Endodermal cell (in vitro differentiated cells): ENCODE measurements at regions not wholly inside any gene's neighbourhood (a gene's known extent, or its start where the extent isn't known, plus 50 kb on each side); places are given as distances from the start of the nearest gene placed in this dataset.

ENCODE experiments used
- DNase-seq: peaks from one replicate; pipeline ENCODE4 v3.0.0-alpha.2; 2017
- H3K27ac ChIP-seq: 2 replicates; pipeline ENCODE4 v1.5.1; 2013; ENCODE audit warnings: mild to moderate bottlenecking, low read depth, low read length, moderate library complexity
- H3K27me3 ChIP-seq: 2 replicates; pipeline ENCODE4 v1.6.1; 2013; ENCODE audit warnings: mild to moderate bottlenecking, low read length, moderate library complexity; ENCODE audit not compliant: insufficient read depth, control insufficient read depth, poor library complexity, severe bottlenecking
- H3K36me3 ChIP-seq: 2 replicates; pipeline ENCODE4 v1.7.0; 2013; ENCODE audit warnings: mild to moderate bottlenecking, low read length, moderate library complexity; ENCODE audit not compliant: control insufficient read depth, insufficient read depth
- H3K4me1 ChIP-seq: one replicate; pipeline ENCODE4 v1.7.0; 2013; ENCODE audit warnings: low read length; ENCODE audit not compliant: control insufficient read depth, insufficient read depth
- H3K4me3 ChIP-seq: 2 replicates; pipeline ENCODE4 v1.5.1; 2013; ENCODE audit warnings: mild to moderate bottlenecking, low read length, moderate library complexity
- H3K9ac ChIP-seq: 2 replicates; pipeline ENCODE4 v1.6.1; 2013; ENCODE audit warnings: mild to moderate bottlenecking, low read length, moderate library complexity; ENCODE audit not compliant: poor library complexity, severe bottlenecking; ENCODE audit errors: extremely low read depth
- H3K9me3 ChIP-seq: 2 replicates; pipeline ENCODE4 v1.6.1; 2013; ENCODE audit warnings: mild to moderate bottlenecking, low read length, moderate library complexity; ENCODE audit not compliant: control insufficient read depth
- H3K27ac Mint-ChIP-seq: 2 replicates; pipeline ENCODE4 v1.8.0; 2020; ENCODE audit warnings: mixed read lengths
- H3K27me3 Mint-ChIP-seq: 2 replicates; pipeline ENCODE4 v1.8.0; 2021; ENCODE audit warnings: mild to moderate bottlenecking, mixed read lengths; ENCODE audit not compliant: insufficient read depth
- H3K36me3 Mint-ChIP-seq: 2 replicates; pipeline ENCODE4 v1.8.0; 2020; ENCODE audit warnings: low read depth, mixed read lengths
- H3K4me1 Mint-ChIP-seq: 2 replicates; pipeline ENCODE4 v1.8.0; 2020; ENCODE audit warnings: mixed read lengths
- H3K4me3 Mint-ChIP-seq: 2 replicates; pipeline ENCODE4 v1.8.0; 2020; ENCODE audit warnings: mild to moderate bottlenecking, moderate library complexity, mixed read lengths
- H3K9me3 Mint-ChIP-seq: 2 replicates; pipeline ENCODE4 v1.8.0; 2020; ENCODE audit warnings: mild to moderate bottlenecking, mixed read lengths
- WGBS, 2 experiments: methylation state at CpG; one replicate each; pipeline versions ENCODE4 v1.1.5 to v1.1.7; 2013; ENCODE audit warnings: missing lambda C conversion rate in 2 of 2, mixed read lengths in 1 of 2; ENCODE audit not compliant: insufficient coverage in 1 of 2, insufficient read length in 1 of 2; 5-methylcytosine and 5-hydroxymethylcytosine counted together
- TF ChIP-seq, protein P1 (sequence below): fragments of 200-600 bp; sonication (generic); conservative IDR thresholded peaks from 2 replicates; pipeline ENCODE4 v1.5.0; 2021; ENCODE audit warnings: antibody characterized with exemption, mild to moderate bottlenecking

GRCh38 chr2:240214790-240215675, 74.6 kb upstream of the OTOS start:
- Histone ChIP-seq H3K9me3 (no peaks in the 10 kb centered on the region), H3K4me3 (no peak overlapping the region), H3K4me1 (no peaks in the 10 kb centered on the region), H3K27me3 (no peaks in the 10 kb centered on the region), H3K27ac (peak overlapping the region; percentile 26), H3K36me3 (no peaks in the 10 kb centered on the region), H3K9ac (no peak overlapping the region)
- peaks cover 3% of the 10 kb centered on the region for H3K27me3 Mint-ChIP-seq
- H3K4me3 Mint-ChIP-seq: no peak overlapping the region
- TF ChIP-seq, protein P1, sequence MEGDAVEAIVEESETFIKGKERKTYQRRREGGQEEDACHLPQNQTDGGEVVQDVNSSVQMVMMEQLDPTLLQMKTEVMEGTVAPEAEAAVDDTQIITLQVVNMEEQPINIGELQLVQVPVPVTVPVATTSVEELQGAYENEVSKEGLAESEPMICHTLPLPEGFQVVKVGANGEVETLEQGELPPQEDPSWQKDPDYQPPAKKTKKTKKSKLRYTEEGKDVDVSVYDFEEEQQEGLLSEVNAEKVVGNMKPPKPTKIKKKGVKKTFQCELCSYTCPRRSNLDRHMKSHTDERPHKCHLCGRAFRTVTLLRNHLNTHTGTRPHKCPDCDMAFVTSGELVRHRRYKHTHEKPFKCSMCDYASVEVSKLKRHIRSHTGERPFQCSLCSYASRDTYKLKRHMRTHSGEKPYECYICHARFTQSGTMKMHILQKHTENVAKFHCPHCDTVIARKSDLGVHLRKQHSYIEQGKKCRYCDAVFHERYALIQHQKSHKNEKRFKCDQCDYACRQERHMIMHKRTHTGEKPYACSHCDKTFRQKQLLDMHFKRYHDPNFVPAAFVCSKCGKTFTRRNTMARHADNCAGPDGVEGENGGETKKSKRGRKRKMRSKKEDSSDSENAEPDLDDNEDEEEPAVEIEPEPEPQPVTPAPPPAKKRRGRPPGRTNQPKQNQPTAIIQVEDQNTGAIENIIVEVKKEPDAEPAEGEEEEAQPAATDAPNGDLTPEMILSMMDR: no peak
- no peak for DNase-seq
- no peaks in the 10 kb centered on the region for H3K4me1 Mint-ChIP-seq
- no peaks in the 10 kb centered on the region for H3K36me3 Mint-ChIP-seq
- no peak overlapping the region for H3K27ac Mint-ChIP-seq
- WGBS, 2 experiments: 91 to 94% methylated on average over 12 to 25 of the region's 25 CpGs
- no peaks in the 10 kb centered on the region for H3K9me3 Mint-ChIP-seq

GRCh38 chr2:240215676-240216051, 75.2 kb upstream of the OTOS start:
- Mint-ChIP-seq H3K4me3 (no peak overlapping the region), H3K36me3 (no peaks in the 10 kb centered on the region), H3K9me3 (no peaks in the 10 kb centered on the region), H3K27ac (no peak overlapping the region), H3K4me1 (no peaks in the 10 kb centered on the region), H3K27me3 (peaks cover 3% of the 10 kb centered on the region)
- H3K27me3 ChIP-seq: no peaks in the 10 kb centered on the region
- H3K27ac ChIP-seq: no peak overlapping the region
- no peaks in the 10 kb centered on the region for H3K4me1 ChIP-seq
- TF ChIP-seq, protein P1: no peak
- WGBS, 2 experiments: 92 to 94% methylated on average over 7 to 8 of the region's 8 CpGs
- no peak overlapping the region for H3K4me3 ChIP-seq
- no peaks in the 10 kb centered on the region for H3K36me3 ChIP-seq
- no peaks in the 10 kb centered on the region for H3K9me3 ChIP-seq
- no peak overlapping the region for H3K9ac ChIP-seq
- no peak for DNase-seq

- WGBS, 2 experiments: 79 to 84% methylated on average over 8 of the region's 8 CpGs
- no peak overlapping the region for H3K27ac Mint-ChIP-seq
- Histone ChIP-seq H3K4me1 (no peaks in the 10 kb centered on the region), H3K27ac (no peak overlapping the region), H3K36me3 (no peaks in the 10 kb centered on the region), H3K4me3 (no peak overlapping the region), H3K27me3 (no peaks in the 10 kb centered on the region), H3K9me3 (no peaks in the 10 kb centered on the region), H3K9ac (no peak overlapping the region)
- no peaks in the 10 kb centered on the region for H3K36me3 Mint-ChIP-seq
- TF ChIP-seq, protein P1: no peak
- no peaks in the 10 kb centered on the region for H3K9me3 Mint-ChIP-seq
- no peak for DNase-seq
- no peak overlapping the region for H3K4me3 Mint-ChIP-seq
- no peaks in the 10 kb centered on the region for H3K4me1 Mint-ChIP-seq
- H3K27me3 Mint-ChIP-seq: peaks cover 3% of the 10 kb centered on the region
Measured at GRCh38 chr2:240216167-240216566, 75.7 kb upstream of the OTOS start.
